Activated CD4-positive, alpha-beta T cell treated with anti-CD3 and anti-CD28 coated beads for 24 hours (primary cell): ENCODE measurements at regions not wholly inside any gene's neighbourhood (a gene's known extent, or its start where the extent isn't known, plus 50 kb on each side); places are given as distances from the start of the nearest gene placed in this dataset.
"Not testable (repeated sequence)": the region's sequence is repeated elsewhere in the genome, so short reads cannot be mapped to it uniquely, and the experiment has no call there.

Source experiments
- DNase-seq, 2 donors: peaks; one replicate each; pipeline ENCODE4 v3.0.0-alpha.2; 2020; ENCODE audit warnings: low read depth in 2 of 2

- DNase-seq: no peak
Measured at GRCh38 chr4:58871509-58871908, 1761.3 kb upstream of the IGFBP7 start.

GRCh38 chr4:58849026-58849425, 1738.8 kb upstream of the IGFBP7 start:
- DNase-seq: no peak

- no peak for DNase-seq
Measured at GRCh38 chr4:58843455-58843854, 1733.3 kb upstream of the IGFBP7 start.

- no peak for DNase-seq
Measured at GRCh38 chr4:58833126-58833525, 1722.9 kb upstream of the IGFBP7 start.

- no peak for DNase-seq
Measured at GRCh38 chr4:58825278-58825677, 1715.1 kb upstream of the IGFBP7 start.

- not testable (repeated sequence) for DNase-seq
Measured at GRCh38 chr4:58818560-58818959, 1708.4 kb upstream of the IGFBP7 start.

- no peak for DNase-seq
Measured at GRCh38 chr4:58809948-58810347, 1699.8 kb upstream of the IGFBP7 start.

- no peak for DNase-seq
Measured at GRCh38 chr4:58809366-58809765, 1699.2 kb upstream of the IGFBP7 start.

GRCh38 chr4:58808817-58809216, 1698.6 kb upstream of the IGFBP7 start:
- no peak for DNase-seq

- no peak for DNase-seq
Measured at GRCh38 chr4:58807843-58808615, 1697.8 kb upstream of the IGFBP7 start.

- no peak for DNase-seq
Measured at GRCh38 chr4:58776627-58777026, 1666.4 kb upstream of the IGFBP7 start.

GRCh38 chr4:58767598-58767997, 1657.4 kb upstream of the IGFBP7 start:
- no peak for DNase-seq

- DNase-seq: no peak
Measured at GRCh38 chr4:58766763-58767162, 1656.6 kb upstream of the IGFBP7 start.

- DNase-seq: no peak
Measured at GRCh38 chr4:58761563-58761962, 1651.4 kb upstream of the IGFBP7 start.

- no peak for DNase-seq
Measured at GRCh38 chr4:58760737-58761136, 1650.6 kb upstream of the IGFBP7 start.

- DNase-seq: no peak
Measured at GRCh38 chr4:58760100-58760499, 1649.9 kb upstream of the IGFBP7 start.

- no peak for DNase-seq
Measured at GRCh38 chr4:58749206-58749605, 1639.0 kb upstream of the IGFBP7 start.

GRCh38 chr4:58740897-58741296, 1630.7 kb upstream of the IGFBP7 start:
- DNase-seq: no peak

GRCh38 chr4:58739275-58739674, 1629.1 kb upstream of the IGFBP7 start:
- no peak for DNase-seq

- DNase-seq: no peak
Measured at GRCh38 chr4:58738375-58738774, 1628.2 kb upstream of the IGFBP7 start.

GRCh38 chr4:58734030-58734674, 1624.0 kb upstream of the IGFBP7 start:
- DNase-seq: no peak

- no peak for DNase-seq
Measured at GRCh38 chr4:58732973-58733372, 1622.8 kb upstream of the IGFBP7 start.

- no peak for DNase-seq
Measured at GRCh38 chr4:58723954-58724353, 1613.8 kb upstream of the IGFBP7 start.
